Liver (tissue), 3 donors: ENCODE measurements at regions not wholly inside any gene's neighbourhood (a gene's known extent, or its start where the extent isn't known, plus 50 kb on each side); places are given as distances from the start of the nearest gene placed in this dataset.

Experiments
- CTCF ChIP-seq: fragments of 150-350 bp; IDR thresholded peaks from 2 replicates; pipeline ENCODE4 v1.5.1; 2017; ENCODE audit warnings: improper control_type of control experiment, low read depth, low read length; ENCODE audit not compliant: missing input control
- FOXA1 ChIP-seq: IDR thresholded peaks from 2 replicates; pipeline ENCODE4 v1.6.1; 2016; ENCODE audit warnings: antibody characterized with exemption
- GABPA ChIP-seq, 2 donors: IDR thresholded peaks in 1 of 2; conservative IDR thresholded peaks in 1 of 2; 2 replicates each; pipeline ENCODE4 v1.6.1; 2016; ENCODE audit warnings: antibody characterized with exemption in 2 of 2, mild to moderate bottlenecking in 1 of 2, moderate library complexity in 1 of 2
- HNF4A ChIP-seq, 2 donors: conservative IDR thresholded peaks; 2 replicates each; pipeline ENCODE4 v1.6.1; 2016; ENCODE audit warnings: antibody characterized with exemption in 2 of 2, mild to moderate bottlenecking in 2 of 2
- JUND ChIP-seq, 2 donors: IDR thresholded peaks; 2 replicates each; pipeline ENCODE4 v1.6.1; 2016; ENCODE audit warnings: antibody characterized with exemption in 2 of 2
- MAX ChIP-seq: IDR thresholded peaks from 2 replicates; pipeline ENCODE4 v1.6.1; 2016; ENCODE audit warnings: antibody characterized with exemption
- NR2F2 ChIP-seq: IDR thresholded peaks from 2 replicates; pipeline ENCODE4 v1.6.1; 2016; ENCODE audit warnings: antibody characterized with exemption
- RAD21 ChIP-seq, 2 donors: IDR thresholded peaks; 2 replicates each; pipeline ENCODE4 v1.6.1; 2016; ENCODE audit warnings: antibody characterized with exemption in 2 of 2, mild to moderate bottlenecking in 2 of 2
- REST ChIP-seq: IDR thresholded peaks from 2 replicates; pipeline ENCODE4 v1.6.1; 2016; ENCODE audit warnings: antibody characterized with exemption, mild to moderate bottlenecking
- RXRA ChIP-seq, 2 donors: IDR thresholded peaks; 2 replicates each; pipeline ENCODE4 v1.6.1; 2017 to 2018; ENCODE audit warnings: antibody characterized with exemption in 2 of 2, mild to moderate bottlenecking in 1 of 2
- SP1 ChIP-seq: IDR thresholded peaks from 2 replicates; pipeline ENCODE4 v1.6.1; 2018; ENCODE audit warnings: antibody characterized with exemption, mild to moderate bottlenecking
- TAF1 ChIP-seq: conservative IDR thresholded peaks from 2 replicates; pipeline ENCODE4 v1.6.1; 2016; ENCODE audit warnings: antibody characterized with exemption, mild to moderate bottlenecking
- YY1 ChIP-seq: IDR thresholded peaks from 2 replicates; pipeline ENCODE4 v1.6.1; 2016; ENCODE audit warnings: antibody characterized with exemption, mild to moderate bottlenecking
- ZBTB33 ChIP-seq: IDR thresholded peaks from 2 replicates; pipeline ENCODE4 v1.6.1; 2016; ENCODE audit warnings: antibody characterized with exemption
- donor health status: healthy.
- donor health status: healthy.

- TF ChIP-seq CTCF (no peak), REST (no peak), TAF1 (no peak), YY1 (no peak), SP1 (no peak), RXRA (IDR thresholded peaks at IDR 0.05) (no peak), MAX (no peak), JUND (IDR thresholded peaks at IDR 0.05) (no peak), ZBTB33 (no peak), NR2F2 (no peak), RAD21 (IDR thresholded peaks at IDR 0.05) (no peak), GABPA (IDR thresholded peaks at IDR 0.05 in 1 of 2, conservative IDR thresholded peaks at IDR 0.05 in 1 of 2) (no peak), FOXA1 (no peak), HNF4A (conservative IDR thresholded peaks at IDR 0.05) (no peak)
Measured at GRCh38 chr1:67601539-67601938, 83.5 kb upstream of the GADD45A start.
